IPS DF 6.9 (cell line): ENCODE measurements at regions not wholly inside any gene's neighbourhood (a gene's known extent, or its start where the extent isn't known, plus 50 kb on each side); places are given as distances from the start of the nearest gene placed in this dataset.

Experiments
- DNase-seq: peaks from one replicate; pipeline ENCODE4 v3.0.0-alpha.2; 2013; ENCODE audit warnings: low read depth, low spot score
- H3K27ac ChIP-seq: one replicate; pipeline ENCODE4 v1.5.1; 2013; ENCODE audit warnings: low read length, control low read depth
- H3K27me3 ChIP-seq: 2 replicates; pipeline ENCODE4 v1.6.1; 2013; ENCODE audit warnings: mild to moderate bottlenecking, low read length; ENCODE audit not compliant: control insufficient read depth, insufficient read depth
- H3K36me3 ChIP-seq: 2 replicates; pipeline ENCODE4 v1.6.1; 2013; ENCODE audit warnings: low read length; ENCODE audit not compliant: control insufficient read depth, insufficient read depth
- H3K4me1 ChIP-seq: 2 replicates; pipeline ENCODE4 v1.6.1; 2013; ENCODE audit warnings: low read length; ENCODE audit not compliant: control insufficient read depth, insufficient read depth
- H3K4me3 ChIP-seq: 2 replicates; pipeline ENCODE4 v1.5.1; 2013; ENCODE audit warnings: mild to moderate bottlenecking, low read length
- H3K9me3 ChIP-seq: 2 replicates; pipeline ENCODE4 v1.6.1; 2013; ENCODE audit warnings: low read length, inconsistent platforms; ENCODE audit not compliant: control insufficient read depth, insufficient read depth
- WGBS: extraction: QIAGEN DNeasy Blood & Tissue Kit; methylation state at CpG from one replicate; pipeline ENCODE4 v1.1.7; 2013; ENCODE audit warnings: mixed read lengths, missing lambda C conversion rate; ENCODE audit not compliant: insufficient read length, insufficient coverage; 5-methylcytosine and 5-hydroxymethylcytosine counted together

- H3K27ac ChIP-seq, result no peak overlapping the region
- WGBS, result no CpG with 5 or more reads among the region's 3 CpGs
- no peaks in the 10 kb centered on the region for H3K27me3 ChIP-seq
- H3K4me3 ChIP-seq, result no peak overlapping the region
- H3K36me3 ChIP-seq, result no peaks in the 10 kb centered on the region
- DNase-seq, result no peak
- no peaks in the 10 kb centered on the region for H3K4me1 ChIP-seq
- no peaks in the 10 kb centered on the region for H3K9me3 ChIP-seq
These were observed 82.2 kb downstream of the EPDR1 start for GRCh38 chr7:38002689-38003088.

DNA sequence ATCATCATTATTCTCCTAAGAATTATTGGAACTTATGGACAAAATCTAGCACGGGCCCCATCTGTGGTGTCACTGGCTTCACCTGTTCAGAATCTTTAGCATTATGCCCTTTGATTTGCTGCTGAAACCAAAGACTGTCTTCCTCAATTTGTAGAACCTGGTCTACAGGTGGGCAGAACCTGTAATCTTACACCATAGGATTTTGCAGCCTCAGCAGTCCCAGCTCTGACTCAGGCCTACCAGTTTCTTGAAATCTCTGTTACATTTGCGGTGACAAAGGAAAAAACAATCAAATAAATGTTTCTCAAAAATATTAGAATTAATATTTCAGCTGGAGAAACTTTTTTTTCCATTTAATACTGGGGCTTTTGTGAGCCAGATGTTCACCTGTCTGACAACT, 86.1 kb downstream of the EPDR1 start:
- no peak overlapping the region for H3K4me3 ChIP-seq
- no CpG with 5 or more reads among the region's 2 CpGs for WGBS

DNA sequence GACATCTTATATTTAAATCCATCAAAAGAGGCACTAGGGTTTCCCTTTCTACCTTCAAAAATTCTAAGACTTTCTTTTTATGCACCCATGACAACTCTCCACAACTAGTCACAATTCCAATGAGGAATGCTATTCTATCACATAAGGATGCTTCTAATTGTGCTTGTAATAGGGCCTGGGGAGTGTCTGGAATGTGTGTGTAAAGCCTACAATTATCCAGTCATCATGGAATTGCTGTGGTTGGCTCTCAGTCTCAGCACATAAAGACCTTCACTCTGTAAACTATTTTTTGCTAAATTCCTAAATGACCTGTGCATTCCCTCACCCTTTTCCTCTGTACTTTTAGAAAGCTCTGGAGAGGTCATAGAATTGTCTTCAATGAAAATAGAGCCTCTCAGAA, 86.7 kb downstream of the EPDR1 start:
- H3K9me3 ChIP-seq, result no peaks in the 10 kb centered on the region
- DNase-seq, result no peak
- H3K4me3 ChIP-seq, result no peak overlapping the region
- H3K27me3 ChIP-seq, result no peaks in the 10 kb centered on the region
- H3K27ac ChIP-seq, result no peak overlapping the region
- no peaks in the 10 kb centered on the region for H3K4me1 ChIP-seq
- no peaks in the 10 kb centered on the region for H3K36me3 ChIP-seq

More for the DNA sequence above, 86.1 kb downstream of the EPDR1 start:
- Histone ChIP-seq H3K27me3 (no peaks in the 10 kb centered on the region), H3K9me3 (no peaks in the 10 kb centered on the region), H3K27ac (no peak overlapping the region), H3K4me1 (no peaks in the 10 kb centered on the region), H3K36me3 (no peaks in the 10 kb centered on the region)
- no peak for DNase-seq

GRCh38 chr7:38013246-38013645, 92.8 kb downstream of the EPDR1 start:
- no CpG with 5 or more reads among the region's 3 CpGs for WGBS
- DNase-seq, result no peak
- H3K9me3 ChIP-seq, result no peaks in the 10 kb centered on the region
- no peaks in the 10 kb centered on the region for H3K36me3 ChIP-seq
- no peak overlapping the region for H3K4me3 ChIP-seq
- H3K4me1 ChIP-seq, result no peaks in the 10 kb centered on the region; the same call in 1 of the 2 replicates
- H3K27me3 ChIP-seq, result no peaks in the 10 kb centered on the region
- no peak overlapping the region for H3K27ac ChIP-seq

DNA sequence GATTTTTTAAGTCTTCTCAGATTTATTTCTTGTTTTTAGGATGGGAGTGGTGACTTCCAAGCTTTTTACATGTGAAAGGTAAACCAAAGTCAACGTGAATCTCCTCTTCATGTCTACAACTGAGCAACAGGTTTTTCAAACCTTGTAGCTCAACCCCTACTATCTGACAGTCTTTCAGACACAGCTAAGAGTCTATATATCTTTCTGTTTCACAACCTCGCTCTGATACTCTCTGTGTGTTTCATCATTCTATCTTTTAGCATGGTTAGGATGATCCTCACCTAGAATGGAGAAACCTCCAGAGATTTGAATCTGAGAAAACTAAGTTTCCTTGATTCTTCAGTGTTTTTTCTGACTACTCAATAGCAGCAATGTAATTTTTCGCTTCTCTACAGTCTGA, 96.1 kb downstream of the EPDR1 start:
- DNase-seq, result no peak
- H3K4me3 ChIP-seq, result no peak overlapping the region
- H3K36me3 ChIP-seq, result no peaks in the 10 kb centered on the region
- H3K27ac ChIP-seq, result no peak overlapping the region
- H3K27me3 ChIP-seq, result no peaks in the 10 kb centered on the region
- H3K4me1 ChIP-seq, result no peaks in the 10 kb centered on the region; the same call in 1 of the 2 replicates
- no peaks in the 10 kb centered on the region for H3K9me3 ChIP-seq
- WGBS, result no CpG with 5 or more reads among the region's 3 CpGs

GRCh38 chr7:38017320-38017719, 96.9 kb downstream of the EPDR1 start:
- no CpG with 5 or more reads among the region's 1 CpG for WGBS

GRCh38 chr7:38020121-38020785, 99.8 kb downstream of the EPDR1 start:
- no peaks in the 10 kb centered on the region for H3K27me3 ChIP-seq
- H3K4me3 ChIP-seq, result no peak overlapping the region
- no peaks in the 10 kb centered on the region for H3K4me1 ChIP-seq
- no peak overlapping the region for H3K27ac ChIP-seq
- WGBS, result no CpG with 5 or more reads among the region's 6 CpGs
- DNase-seq, result no peak
- no peaks in the 10 kb centered on the region for H3K9me3 ChIP-seq
- no peaks in the 10 kb centered on the region for H3K36me3 ChIP-seq

More at GRCh38 chr7:38017320-38017719, 96.9 kb downstream of the EPDR1 start:
- Histone ChIP-seq H3K4me1 (no peaks in the 10 kb centered on the region; the same call in 1 of the 2 replicates), H3K27me3 (no peaks in the 10 kb centered on the region), H3K36me3 (no peaks in the 10 kb centered on the region), H3K9me3 (no peaks in the 10 kb centered on the region), H3K4me3 (no peak overlapping the region), H3K27ac (no peak overlapping the region)
- DNase-seq, result no peak

- no CpG with 5 or more reads among the region's 3 CpGs for WGBS
- DNase-seq, result no peak
- Histone ChIP-seq H3K9me3 (no peaks in the 10 kb centered on the region), H3K36me3 (no peaks in the 10 kb centered on the region), H3K4me1 (no peaks in the 10 kb centered on the region), H3K27ac (no peak overlapping the region), H3K4me3 (no peak overlapping the region), H3K27me3 (no peaks in the 10 kb centered on the region)
These were observed 101.5 kb downstream of the EPDR1 start for GRCh38 chr7:38021892-38022291.

DNA sequence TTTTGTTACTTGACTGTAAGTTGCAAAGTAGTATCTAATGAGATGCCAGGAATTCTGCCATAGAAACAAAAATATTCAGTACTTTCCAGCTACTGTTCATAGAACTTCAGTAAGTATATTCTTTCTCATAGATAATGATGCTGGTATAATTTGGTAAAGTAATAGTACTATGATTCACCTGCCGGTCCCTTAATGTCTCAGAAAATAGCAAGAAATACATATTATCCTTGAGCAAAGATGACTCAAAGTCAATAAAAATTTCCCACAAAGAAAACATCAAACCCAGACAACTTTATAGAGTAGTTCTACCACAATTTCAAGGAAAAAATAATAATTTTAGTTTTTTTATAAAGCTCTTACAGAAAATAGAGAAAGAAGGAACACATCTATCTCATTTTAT, 105.4 kb downstream of the EPDR1 start:
- no peaks in the 10 kb centered on the region for H3K9me3 ChIP-seq
- H3K4me1 ChIP-seq, result no peaks in the 10 kb centered on the region
- no peaks in the 10 kb centered on the region for H3K36me3 ChIP-seq
- no CpG with 5 or more reads among the region's 1 CpG for WGBS
- no peak overlapping the region for H3K27ac ChIP-seq
- H3K27me3 ChIP-seq, result no peaks in the 10 kb centered on the region
- DNase-seq, result no peak
- H3K4me3 ChIP-seq, result no peak overlapping the region

DNA sequence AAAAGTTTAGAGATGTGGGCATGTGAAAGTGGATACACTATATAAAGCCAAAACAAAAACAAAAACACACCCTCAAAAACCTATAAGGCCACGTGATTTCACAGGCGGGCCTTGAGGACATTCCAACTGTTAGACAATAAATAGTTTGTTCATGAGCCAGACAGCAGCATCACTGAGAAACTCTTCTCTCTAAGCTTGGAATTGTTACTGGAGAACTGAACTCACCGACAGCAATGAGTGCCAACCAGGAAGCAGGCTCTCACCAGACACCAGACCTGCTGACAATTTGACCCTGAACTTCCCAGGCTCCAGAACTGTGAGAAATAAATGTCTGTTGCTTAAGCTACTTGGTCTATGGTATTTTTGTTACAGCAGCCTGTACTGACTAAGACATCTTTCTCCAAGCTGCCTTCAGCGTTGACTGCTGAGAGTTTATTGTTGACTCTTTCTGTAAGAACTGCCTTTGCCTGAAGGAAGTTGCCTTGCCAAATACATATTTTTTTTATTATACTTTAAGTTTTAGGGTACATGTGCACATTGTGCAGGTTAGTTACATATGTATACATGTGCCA, 107.5 kb downstream of the EPDR1 start:
- no peak for DNase-seq
- H3K4me3 ChIP-seq, result no peak overlapping the region

More for the DNA sequence above, 107.5 kb downstream of the EPDR1 start:
- H3K27ac ChIP-seq, result no peak overlapping the region
- H3K36me3 ChIP-seq, result no peaks in the 10 kb centered on the region
- H3K4me1 ChIP-seq, result no peaks in the 10 kb centered on the region
- H3K27me3 ChIP-seq, result no peaks in the 10 kb centered on the region
- no peaks in the 10 kb centered on the region for H3K9me3 ChIP-seq
- WGBS, result no CpG with 5 or more reads among the region's 4 CpGs
